SK-N-MC (cell line): ENCODE measurements at regions not wholly inside any gene's neighbourhood (a gene's known extent, or its start where the extent isn't known, plus 50 kb on each side); places are given as distances from the start of the nearest gene placed in this dataset.

Experiments
- EZH2 ChIP-seq: fragments of 200-600 bp; sonication (generic); IDR thresholded peaks from one replicate; pipeline ENCODE4 v1.6.1; 2017; ENCODE audit warnings: antibody characterized with exemption
- POLR2AphosphoS5 ChIP-seq: IDR thresholded peaks from 2 replicates; pipeline ENCODE4 v1.6.1; 2012; ENCODE audit warnings: mild to moderate bottlenecking, low read depth, low read length, borderline replicate concordance

DNA sequence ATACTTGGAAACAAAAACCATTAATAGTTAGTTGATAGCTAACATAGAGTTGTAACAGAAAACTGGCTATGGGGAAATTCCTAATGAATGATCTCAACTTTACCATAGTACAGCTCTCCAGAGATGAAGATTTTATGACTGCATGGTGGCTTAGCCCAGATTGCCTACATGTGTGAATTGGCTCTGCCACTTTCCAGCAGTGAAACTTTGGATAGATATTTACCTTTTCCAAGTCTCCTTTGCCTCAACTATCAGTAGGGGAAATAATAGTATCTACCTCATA lies 161.1 kb downstream of the LACC1 start:
- TF ChIP-seq POLR2AphosphoS5, result no peak
- no peak for TF ChIP-seq EZH2
